CD14-positive monocyte (primary cell): ENCODE measurements at regions not wholly inside any gene's neighbourhood (a gene's known extent, or its start where the extent isn't known, plus 50 kb on each side); places are given as distances from the start of the nearest gene placed in this dataset.

Experiments
- DNase-seq, 3 donors: peaks; one replicate each; pipeline ENCODE4 v3.0.0-alpha.2; 2011 to 2022
- H2AFZ ChIP-seq: 2 replicates; pipeline ENCODE4 v1.6.0; 2012; ENCODE audit warnings: mild to moderate bottlenecking, low read depth, low read length, inconsistent platforms; ENCODE audit not compliant: insufficient read depth, poor library complexity, severe bottlenecking
- H3K27ac ChIP-seq, 2 donors: 1 replicate in 1 of 2; 2 replicates in 1 of 2; pipeline ENCODE4 v1.5.1; 2012 to 2013; ENCODE audit warnings: low read length in 2 of 2, control low read depth in 1 of 2, inconsistent platforms in 1 of 2, low read depth in 1 of 2, mild to moderate bottlenecking in 1 of 2
- H3K27me3 ChIP-seq, 2 donors: one replicate each; pipeline versions ENCODE4 v1.6.0 to v1.6.1; 2011 to 2013; ENCODE audit warnings: low read length in 2 of 2; ENCODE audit not compliant: control insufficient read depth in 2 of 2, insufficient read depth in 2 of 2
- H3K36me3 ChIP-seq, 2 donors: replicated peaks in 1 of 2; 1 replicate in 1 of 2; 2 replicates in 1 of 2; pipeline versions ENCODE4 v1.5.1 to v1.6.1; 2012 to 2013; ENCODE audit warnings: low read length in 2 of 2, control low read depth in 1 of 2, inconsistent platforms in 1 of 2, mild to moderate bottlenecking in 1 of 2; ENCODE audit not compliant: insufficient read depth in 2 of 2, control insufficient read depth in 1 of 2
- H3K4me1 ChIP-seq, 2 donors: 1 replicate in 1 of 2; 2 replicates in 1 of 2; pipeline versions ENCODE4 v1.5.1 to v1.6.1; 2012 to 2013; ENCODE audit warnings: low read length in 2 of 2, control low read depth in 1 of 2, inconsistent platforms in 1 of 2, mild to moderate bottlenecking in 1 of 2, moderate library complexity in 1 of 2; ENCODE audit not compliant: insufficient read depth in 2 of 2, control insufficient read depth in 1 of 2
- H3K4me2 ChIP-seq: replicated peaks from 2 replicates; pipeline ENCODE3; 2012; ENCODE audit warnings: low read length, moderate library complexity, mild to moderate bottlenecking; ENCODE audit not compliant: poor library complexity, severe bottlenecking; ENCODE audit errors: extremely low read depth
- H3K4me3 ChIP-seq, 3 experiments: fragments of 200-600 bp in 1 of 3; sonication (generic) in 1 of 3; replicated peaks in 1 of 3; 1 replicate in 2 of 3; 2 replicates in 1 of 3; pipeline ENCODE4 v1.5.1; 2011 to 2013; ENCODE audit warnings: low read length in 3 of 3, mild to moderate bottlenecking in 3 of 3, control low read depth in 2 of 3, low read depth in 2 of 3, inconsistent platforms in 1 of 3, moderate library complexity in 1 of 3
- H3K79me2 ChIP-seq: 2 replicates; pipeline ENCODE4 v1.6.0; 2012; ENCODE audit warnings: mild to moderate bottlenecking, control low read depth, inconsistent platforms, low read length, moderate library complexity; ENCODE audit not compliant: insufficient read depth
- H3K9ac ChIP-seq: 2 replicates; pipeline ENCODE4 v1.6.0; 2017; ENCODE audit warnings: low read length, mild to moderate bottlenecking; ENCODE audit not compliant: insufficient read depth, poor library complexity, severe bottlenecking
- H3K9me3 ChIP-seq, 2 donors: replicated peaks in 1 of 2; 1 replicate in 1 of 2; 2 replicates in 1 of 2; pipeline versions ENCODE4 v1.5.1 to v1.6.1; 2012 to 2013; ENCODE audit warnings: low read length in 2 of 2, control low read depth in 1 of 2; ENCODE audit not compliant: control insufficient read depth in 1 of 2, insufficient read depth in 1 of 2
- H4K20me1 ChIP-seq: 2 replicates; pipeline ENCODE4 v1.6.0; 2012; ENCODE audit warnings: mild to moderate bottlenecking, low read length, control low read depth, moderate library complexity; ENCODE audit not compliant: insufficient read depth
- H3K27ac Mint-ChIP-seq, 7 donors: one replicate each; pipeline ENCODE4 v1.8.0; 2020; ENCODE audit warnings: mild to moderate bottlenecking in 7 of 7, mixed read lengths in 7 of 7, moderate library complexity in 6 of 7, inconsistent platforms in 2 of 7
- H3K27me3 Mint-ChIP-seq, 3 donors: one replicate each; pipeline ENCODE4 v1.8.0; 2021 to 2022; ENCODE audit warnings: low read depth in 3 of 3, mild to moderate bottlenecking in 3 of 3, mixed read lengths in 3 of 3, moderate library complexity in 3 of 3, inconsistent platforms in 1 of 3
- H3K36me3 Mint-ChIP-seq, 2 donors: one replicate each; pipeline ENCODE4 v1.8.0; 2020; ENCODE audit warnings: mixed read lengths in 2 of 2, inconsistent platforms in 1 of 2, mild to moderate bottlenecking in 1 of 2
- H3K4me1 Mint-ChIP-seq: one replicate; pipeline ENCODE4 v1.8.0; 2020; ENCODE audit warnings: mild to moderate bottlenecking, mixed read lengths
- H3K4me3 Mint-ChIP-seq, 2 donors: one replicate each; pipeline ENCODE4 v1.8.0; 2020; ENCODE audit warnings: mild to moderate bottlenecking in 2 of 2, mixed read lengths in 2 of 2, moderate library complexity in 1 of 2
- H3K9me3 Mint-ChIP-seq, 7 donors: one replicate each; pipeline ENCODE4 v1.8.0; 2020 to 2022; ENCODE audit warnings: mixed read lengths in 7 of 7, mild to moderate bottlenecking in 6 of 7, moderate library complexity in 6 of 7, inconsistent platforms in 2 of 7
- WGBS: methylation state at CpG from one replicate; pipeline ENCODE4 v1.1.5; 2013; ENCODE audit warnings: missing lambda C conversion rate; ENCODE audit not compliant: insufficient coverage; 5-methylcytosine and 5-hydroxymethylcytosine counted together
- intact Hi-C, 2 donors: fragments of 100-400 bp; cut with micrococcal nuclease; formaldehyde crosslinking; loops; one replicate each; pipeline versions ENCODE4 v1.15.0 to v1.15.1; 2023
- TF ChIP-seq, protein P1 (sequence below): fragments of 200-600 bp; IDR thresholded peaks from one replicate; pipeline ENCODE4 v1.8.0; 2022; ENCODE audit warnings: antibody characterized with exemption, mild to moderate bottlenecking

DNA sequence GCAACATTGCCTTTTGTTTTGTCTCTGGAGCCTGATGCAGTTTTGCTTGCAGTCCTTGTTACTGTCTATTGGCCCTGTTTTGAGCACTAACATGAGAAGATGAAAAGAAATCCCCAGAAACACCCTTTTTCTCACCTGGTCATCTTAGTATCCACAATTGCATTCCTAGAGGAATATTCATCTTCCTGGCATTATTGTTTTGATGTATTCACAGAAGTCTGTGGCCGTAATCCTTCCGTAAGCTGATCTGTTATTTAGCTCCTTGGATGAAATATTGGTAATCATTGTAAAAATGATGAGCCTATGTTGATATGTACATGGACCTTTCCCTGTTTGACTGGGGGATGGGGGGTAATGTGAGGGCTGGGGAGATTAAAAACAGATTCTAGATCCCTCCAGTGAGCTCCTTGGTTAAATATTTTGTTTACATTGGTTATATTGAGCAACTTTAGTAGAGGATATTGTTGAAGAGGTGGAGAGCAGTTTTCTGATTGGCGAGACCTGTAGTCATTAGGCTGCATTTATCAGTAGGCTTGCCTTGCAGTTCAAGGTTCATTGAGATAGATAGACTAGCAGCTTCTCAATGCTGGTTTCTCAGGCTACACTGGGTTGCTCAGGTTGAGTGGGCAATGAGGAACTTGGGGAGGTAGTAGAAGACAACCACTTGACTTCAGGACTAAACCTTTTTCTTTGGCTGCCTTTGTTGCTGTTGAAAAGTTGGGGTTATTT lies 117.5 kb downstream of the MACIR start:
- Histone ChIP-seq H3K4me2 (no peak overlapping the region), H4K20me1 (no peaks in the 10 kb centered on the region), H3K9me3 (no peaks in the 10 kb centered on the region), H3K27ac (no peak overlapping the region), H3K4me1 (no peaks in the 10 kb centered on the region), H3K9ac (no peak overlapping the region), H3K79me2 (no peaks in the 10 kb centered on the region), H3K4me3 (no peak overlapping the region), H3K36me3 (no peaks in the 10 kb centered on the region), H2AFZ (no peak overlapping the region), H3K27me3 (no peaks in the 10 kb centered on the region)
- H3K27me3 Mint-ChIP-seq: peaks cover 0 to 2% (median 0%) of the 10 kb centered on the region in 3 donors
- H3K9me3 Mint-ChIP-seq: peaks cover 0 to 2% (median 0%) of the 10 kb centered on the region in 7 donors
- TF ChIP-seq, protein P1, sequence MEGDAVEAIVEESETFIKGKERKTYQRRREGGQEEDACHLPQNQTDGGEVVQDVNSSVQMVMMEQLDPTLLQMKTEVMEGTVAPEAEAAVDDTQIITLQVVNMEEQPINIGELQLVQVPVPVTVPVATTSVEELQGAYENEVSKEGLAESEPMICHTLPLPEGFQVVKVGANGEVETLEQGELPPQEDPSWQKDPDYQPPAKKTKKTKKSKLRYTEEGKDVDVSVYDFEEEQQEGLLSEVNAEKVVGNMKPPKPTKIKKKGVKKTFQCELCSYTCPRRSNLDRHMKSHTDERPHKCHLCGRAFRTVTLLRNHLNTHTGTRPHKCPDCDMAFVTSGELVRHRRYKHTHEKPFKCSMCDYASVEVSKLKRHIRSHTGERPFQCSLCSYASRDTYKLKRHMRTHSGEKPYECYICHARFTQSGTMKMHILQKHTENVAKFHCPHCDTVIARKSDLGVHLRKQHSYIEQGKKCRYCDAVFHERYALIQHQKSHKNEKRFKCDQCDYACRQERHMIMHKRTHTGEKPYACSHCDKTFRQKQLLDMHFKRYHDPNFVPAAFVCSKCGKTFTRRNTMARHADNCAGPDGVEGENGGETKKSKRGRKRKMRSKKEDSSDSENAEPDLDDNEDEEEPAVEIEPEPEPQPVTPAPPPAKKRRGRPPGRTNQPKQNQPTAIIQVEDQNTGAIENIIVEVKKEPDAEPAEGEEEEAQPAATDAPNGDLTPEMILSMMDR: no peak
- no peak overlapping the region for H3K4me3 Mint-ChIP-seq
- no peak for DNase-seq
- intact Hi-C loops: no loop called here
- peaks cover 5% of the 10 kb centered on the region for H3K4me1 Mint-ChIP-seq
- 93% methylated on average over 3 of the region's 3 CpGs for whole genome bisulfite sequencing
- peak overlapping the region in 1 of 7 donors; percentile 68 for H3K27ac Mint-ChIP-seq
- no peaks in the 10 kb centered on the region for H3K36me3 Mint-ChIP-seq

DNA sequence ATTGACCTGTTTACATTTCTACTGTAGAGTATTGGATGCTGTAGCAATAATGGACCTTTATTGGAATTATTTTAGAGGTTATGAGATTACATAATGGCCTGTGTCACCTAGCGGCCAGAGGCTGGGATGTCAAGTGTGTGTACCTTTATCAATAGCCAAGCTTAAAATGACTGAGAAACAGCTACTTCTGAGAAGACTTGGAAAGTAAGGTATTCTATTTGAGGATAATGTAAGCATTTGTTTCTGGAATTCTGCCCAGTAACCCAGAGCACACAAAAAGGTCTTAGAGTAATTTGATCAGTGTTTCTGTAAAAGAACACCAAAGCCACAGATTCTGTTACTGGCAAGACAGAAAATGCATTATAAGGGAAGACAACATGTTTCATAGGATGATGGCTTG lies 116.8 kb downstream of the MACIR start:
- intact Hi-C loops: no loop called here
- Histone ChIP-seq H4K20me1 (no peaks in the 10 kb centered on the region), H3K4me3 (no peak overlapping the region), H3K27ac (no peak overlapping the region), H3K36me3 (no peaks in the 10 kb centered on the region), H2AFZ (no peak overlapping the region), H3K79me2 (no peaks in the 10 kb centered on the region), H3K4me2 (no peak overlapping the region), H3K9ac (no peak overlapping the region), H3K9me3 (no peaks in the 10 kb centered on the region), H3K4me1 (no peaks in the 10 kb centered on the region), H3K27me3 (no peaks in the 10 kb centered on the region)
- Mint-ChIP-seq H3K27ac (peak overlapping the region in 1 of 7 donors; percentile 68), H3K27me3 (peaks cover 0 to 2% (median 0%) of the 10 kb centered on the region in 3 donors), H3K9me3 (peaks cover 0 to 2% (median 0%) of the 10 kb centered on the region in 7 donors), H3K4me3 (no peak overlapping the region), H3K4me1 (peaks cover 5% of the 10 kb centered on the region), H3K36me3 (no peaks in the 10 kb centered on the region)
- no CpG with 5 or more reads among the region's 1 CpG for WGBS
- DNase-seq: no peak
- TF ChIP-seq, protein P1: no peak
